ENCODE measurements at regions not wholly inside any gene's neighbourhood (a gene's known extent, or its start where the extent isn't known, plus 50 kb on each side); places are given as distances from the start of the nearest gene placed in this dataset.

- CTCF ChIA-PET, result no interaction called here
Measured at GRCh38 chr3:35187908-35188307, 451.4 kb upstream of the ARPP21 start.

GRCh38 chr3:35194666-35195065 lies 444.7 kb upstream of the ARPP21 start:
- H3K4me1 ChIP-seq (ENCODE audit: control insufficient read depth, extremely low read depth, insufficient read depth, low read length), result no peaks in the 10 kb centered on the region
- CTCF ChIA-PET, result no interaction called here
- FAIRE-seq, result no peak
- no peak for TF ChIP-seq CTCF (IDR thresholded peaks at IDR 0.05; ENCODE audit: extremely low read depth in 1 of 2, insufficient read depth in 1 of 2, low read depth in 1 of 2, low read length in 2 of 2)
- no peak for TF ChIP-seq EZH2 (IDR thresholded peaks at IDR 0.05; ENCODE audit: borderline replicate concordance, low read depth, low read length, severe bottlenecking)
- TF ChIP-seq POLR2A (IDR thresholded peaks at IDR 0.05; ENCODE audit: low read depth, low read length), result no peak
- TF ChIP-seq GATA2 (IDR thresholded peaks at IDR 0.05; ENCODE audit: insufficient read depth, insufficient read length, low read depth, low read length), result no peak
- no peak for TF ChIP-seq POLR2AphosphoS5 (IDR thresholded peaks at IDR 0.05; ENCODE audit: insufficient read depth, low read depth, low read length)
- no peak for TF ChIP-seq FOS (IDR thresholded peaks at IDR 0.05; ENCODE audit: borderline replicate concordance, insufficient read depth, low read length)
- TF ChIP-seq JUN (IDR thresholded peaks at IDR 0.05; ENCODE audit: borderline replicate concordance, insufficient read depth, insufficient read length, low read depth), result no peak
- TF ChIP-seq MYC (IDR thresholded peaks at IDR 0.05; ENCODE audit: low read depth, low read length), result no peak
- no peak for TF ChIP-seq MAX (IDR thresholded peaks at IDR 0.05; ENCODE audit: insufficient read depth, insufficient read length)
- dilution Hi-C loops (cut with MboI; ENCODE audit: extremely low pct_ligation_motif_present, low sequenced_read_pairs), result no loop called here
- intact Hi-C loops (cut with micrococcal nuclease), result no loop called here
- no peaks in the 10 kb centered on the region for H3K36me3 ChIP-seq (ENCODE audit: control insufficient read depth in 2 of 2, extremely low read depth in 1 of 2, insufficient read depth in 2 of 2, low read length in 2 of 2)
- no peak overlapping the region for H3K27ac ChIP-seq (ENCODE audit: insufficient read depth, low read depth, low read length)
- no peak overlapping the region for H3K4me3 ChIP-seq (replicated peaks in 1 of 3; ENCODE audit: insufficient read depth in 1 of 3, low read depth in 1 of 3, low read length in 3 of 3)
- H3K9me3 ChIP-seq (replicated peaks; ENCODE audit: control insufficient read depth, insufficient read depth, low read length), result no peaks in the 10 kb centered on the region
- H3K79me2 ChIP-seq (ENCODE audit: control insufficient read depth, insufficient read depth, low read length), result no peaks in the 10 kb centered on the region
- H3K4me2 ChIP-seq (ENCODE audit: insufficient read depth, low read length), result no peak overlapping the region
- no peaks in the 10 kb centered on the region for H3K27me3 ChIP-seq (ENCODE audit: control insufficient read depth in 2 of 2, insufficient read depth in 2 of 2, low read length in 2 of 2)
- DNase-seq (ENCODE audit: low read depth, low spot score), result no peak
- no TSS peak for BruUV-seq (replicated peaks)
- H2AFZ ChIP-seq (ENCODE audit: low read depth, low read length), result no peak overlapping the region
- H3K9ac ChIP-seq (replicated peaks; ENCODE audit: extremely low read depth, insufficient read depth, low read length), result no peak overlapping the region
- no peaks in the 10 kb centered on the region for H4K20me1 ChIP-seq (replicated peaks; ENCODE audit: control insufficient read depth, extremely low read depth, insufficient read depth, low read length)
- POLR2A ChIA-PET, result no interaction called here
- no peaks in the 10 kb centered on the region for H3K9me1 ChIP-seq (replicated peaks; ENCODE audit: control insufficient read depth, extremely low read depth, insufficient read depth, low read length)

More at GRCh38 chr3:35187908-35188307, 451.4 kb upstream of the ARPP21 start:
- H3K79me2 ChIP-seq (ENCODE audit: control insufficient read depth, insufficient read depth, low read length), result no peaks in the 10 kb centered on the region
- dilution Hi-C loops (cut with MboI; ENCODE audit: extremely low pct_ligation_motif_present, low sequenced_read_pairs), result no loop called here
- DNase-seq (ENCODE audit: low read depth, low spot score) (no peak), FAIRE-seq (no peak)
- H3K36me3 ChIP-seq (ENCODE audit: control insufficient read depth in 2 of 2, extremely low read depth in 1 of 2, insufficient read depth in 2 of 2, low read length in 2 of 2), result no peaks in the 10 kb centered on the region
- POLR2A ChIA-PET, result no interaction called here
- H3K9me1 ChIP-seq (replicated peaks; ENCODE audit: control insufficient read depth, extremely low read depth, insufficient read depth, low read length), result no peaks in the 10 kb centered on the region
- H3K4me2 ChIP-seq (ENCODE audit: insufficient read depth, low read length), result no peak overlapping the region
- intact Hi-C loops (cut with micrococcal nuclease), result no loop called here
- H3K27me3 ChIP-seq (ENCODE audit: control insufficient read depth in 2 of 2, insufficient read depth in 2 of 2, low read length in 2 of 2), result no peaks in the 10 kb centered on the region
- H3K4me1 ChIP-seq (ENCODE audit: control insufficient read depth, extremely low read depth, insufficient read depth, low read length), result no peaks in the 10 kb centered on the region
- H2AFZ ChIP-seq (ENCODE audit: low read depth, low read length), result no peak overlapping the region
- H3K9me3 ChIP-seq (replicated peaks; ENCODE audit: control insufficient read depth, insufficient read depth, low read length), result no peaks in the 10 kb centered on the region
- BruUV-seq (replicated peaks), result no TSS peak
- H3K9ac ChIP-seq (replicated peaks; ENCODE audit: extremely low read depth, insufficient read depth, low read length), result no peak overlapping the region
- no peak overlapping the region for H3K4me3 ChIP-seq (replicated peaks in 1 of 3; ENCODE audit: insufficient read depth in 1 of 3, low read depth in 1 of 3, low read length in 3 of 3)
- no peaks in the 10 kb centered on the region for H4K20me1 ChIP-seq (replicated peaks; ENCODE audit: control insufficient read depth, extremely low read depth, insufficient read depth, low read length)
- TF ChIP-seq FOS (IDR thresholded peaks at IDR 0.05; ENCODE audit: borderline replicate concordance, insufficient read depth, low read length) (no peak), JUN (IDR thresholded peaks at IDR 0.05; ENCODE audit: borderline replicate concordance, insufficient read depth, insufficient read length, low read depth) (no peak), EZH2 (IDR thresholded peaks at IDR 0.05; ENCODE audit: borderline replicate concordance, low read depth, low read length, severe bottlenecking) (no peak), POLR2A (IDR thresholded peaks at IDR 0.05; ENCODE audit: low read depth, low read length) (no peak), GATA2 (IDR thresholded peaks at IDR 0.05; ENCODE audit: insufficient read depth, insufficient read length, low read depth, low read length) (no peak), MAX (IDR thresholded peaks at IDR 0.05; ENCODE audit: insufficient read depth, insufficient read length) (no peak), POLR2AphosphoS5 (IDR thresholded peaks at IDR 0.05; ENCODE audit: insufficient read depth, low read depth, low read length) (no peak), MYC (IDR thresholded peaks at IDR 0.05; ENCODE audit: low read depth, low read length) (no peak)
- no peak overlapping the region for H3K27ac ChIP-seq (ENCODE audit: insufficient read depth, low read depth, low read length)

All from endothelial cell of umbilical vein (primary cell).